Peyer's patch (tissue), 4 donors: ENCODE measurements at regions not wholly inside any gene's neighbourhood (a gene's known extent, or its start where the extent isn't known, plus 50 kb on each side); places are given as distances from the start of the nearest gene placed in this dataset.

Experiments used
- POLR2A ChIP-seq, 2 donors: fragments of 450-650 bp; IDR thresholded peaks; one replicate each; pipeline ENCODE4 v1.5.1; 2017; ENCODE audit warnings: antibody characterized with exemption in 2 of 2, mild to moderate bottlenecking in 2 of 2, moderate library complexity in 2 of 2
- TF ChIP-seq, protein P1 (sequence below), 6 experiments: fragments of 450-650 bp in 4 of 6; fragments of 200-600 bp in 2 of 6; sonication (generic) in 1 of 6; IDR thresholded peaks; one replicate each; pipeline ENCODE4 v1.5.1; 2017 to 2019; ENCODE audit warnings: antibody characterized with exemption in 6 of 6, mild to moderate bottlenecking in 3 of 6, moderate library complexity in 1 of 6

DNA sequence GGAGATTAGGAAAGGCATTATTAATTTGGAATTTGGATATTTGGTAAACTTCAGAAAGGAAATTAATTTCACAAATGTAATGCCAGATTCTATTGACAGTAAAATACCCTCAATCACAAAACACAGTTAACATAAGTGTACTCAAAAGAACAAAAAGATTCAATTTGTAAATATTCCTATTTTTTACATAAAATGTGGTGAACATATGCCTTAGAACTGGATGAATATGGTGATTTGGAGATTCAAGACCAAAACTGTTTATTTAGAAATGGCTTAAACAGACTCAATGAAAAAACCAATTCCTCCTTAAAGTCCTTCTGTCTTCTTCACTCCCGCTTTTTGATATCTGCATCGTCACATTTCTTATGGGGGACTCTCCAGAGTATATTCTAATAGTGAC is 417.6 kb upstream of the TENM3 start:
- no peak for TF ChIP-seq POLR2A (IDR thresholded peaks at IDR 0.05)
- TF ChIP-seq, protein P1, sequence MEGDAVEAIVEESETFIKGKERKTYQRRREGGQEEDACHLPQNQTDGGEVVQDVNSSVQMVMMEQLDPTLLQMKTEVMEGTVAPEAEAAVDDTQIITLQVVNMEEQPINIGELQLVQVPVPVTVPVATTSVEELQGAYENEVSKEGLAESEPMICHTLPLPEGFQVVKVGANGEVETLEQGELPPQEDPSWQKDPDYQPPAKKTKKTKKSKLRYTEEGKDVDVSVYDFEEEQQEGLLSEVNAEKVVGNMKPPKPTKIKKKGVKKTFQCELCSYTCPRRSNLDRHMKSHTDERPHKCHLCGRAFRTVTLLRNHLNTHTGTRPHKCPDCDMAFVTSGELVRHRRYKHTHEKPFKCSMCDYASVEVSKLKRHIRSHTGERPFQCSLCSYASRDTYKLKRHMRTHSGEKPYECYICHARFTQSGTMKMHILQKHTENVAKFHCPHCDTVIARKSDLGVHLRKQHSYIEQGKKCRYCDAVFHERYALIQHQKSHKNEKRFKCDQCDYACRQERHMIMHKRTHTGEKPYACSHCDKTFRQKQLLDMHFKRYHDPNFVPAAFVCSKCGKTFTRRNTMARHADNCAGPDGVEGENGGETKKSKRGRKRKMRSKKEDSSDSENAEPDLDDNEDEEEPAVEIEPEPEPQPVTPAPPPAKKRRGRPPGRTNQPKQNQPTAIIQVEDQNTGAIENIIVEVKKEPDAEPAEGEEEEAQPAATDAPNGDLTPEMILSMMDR (IDR thresholded peaks at IDR 0.05) = no peak
